ENCODE measurements at regions not wholly inside any gene's neighbourhood (a gene's known extent, or its start where the extent isn't known, plus 50 kb on each side); places are given as distances from the start of the nearest gene placed in this dataset.
"Not testable (repeated sequence)": the region's sequence is repeated elsewhere in the genome, so short reads cannot be mapped to it uniquely, and the experiment has no call there.

DNA sequence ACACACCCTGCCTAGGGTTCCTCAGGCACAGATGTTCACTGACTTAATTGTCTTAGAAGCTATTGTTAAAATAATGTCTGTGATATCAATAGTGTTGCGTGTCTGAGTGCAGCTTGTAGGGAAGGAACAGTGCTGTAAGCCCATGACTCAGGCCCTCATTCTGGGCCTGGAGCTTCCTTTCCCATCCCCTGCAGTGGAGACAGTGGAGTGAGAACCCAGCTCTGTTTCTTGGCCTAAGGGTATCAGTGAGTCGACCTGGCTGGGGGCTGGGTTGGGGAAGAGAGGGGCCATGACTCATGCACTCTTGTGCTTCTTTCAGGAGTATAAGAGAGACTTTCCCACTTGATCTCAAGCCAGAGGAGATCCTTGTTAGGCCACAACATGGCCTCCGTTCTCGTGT is 106.8 kb downstream of the HRH4 start:
- no peak for DNase-seq

DNA sequence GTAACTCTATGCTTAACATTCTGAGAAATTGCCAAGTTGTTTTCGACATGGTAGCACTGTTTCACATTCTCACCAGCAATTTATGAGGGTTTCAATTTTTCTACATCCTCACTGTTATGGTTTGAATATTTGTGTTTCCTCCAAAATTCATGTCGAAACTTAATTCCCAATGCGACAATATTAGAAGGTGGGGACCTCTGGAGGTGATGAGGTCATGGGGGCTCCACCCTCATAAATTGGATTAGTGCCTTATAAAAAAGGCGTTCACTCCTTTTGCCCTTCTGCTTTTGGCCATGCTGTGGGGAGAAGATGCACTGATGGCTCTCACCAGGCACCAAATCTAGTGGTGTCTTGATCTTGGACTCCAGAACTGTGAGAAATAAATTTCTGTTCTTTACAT is 110.3 kb downstream of the HRH4 start:
- DNase-seq = no peak

DNA sequence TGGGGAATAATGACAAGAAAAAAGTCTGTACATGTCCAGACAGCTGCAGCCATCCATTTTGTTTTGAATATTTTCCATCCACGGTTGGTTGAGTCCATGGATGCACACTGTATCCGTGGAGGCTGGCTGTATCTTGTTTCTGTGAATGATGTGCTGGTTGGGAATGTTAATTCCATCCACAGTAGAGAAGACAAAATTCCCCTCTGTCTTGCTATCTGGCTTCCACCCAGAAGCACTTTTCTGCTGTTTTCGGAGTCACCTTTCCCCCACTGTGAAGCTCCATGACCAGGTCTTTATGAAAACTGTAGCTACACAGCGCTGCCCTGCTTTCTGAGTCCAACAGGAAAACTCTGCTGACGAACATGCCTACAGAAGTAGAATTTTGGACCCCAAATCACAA is 122.3 kb downstream of the HRH4 start:
- no peak for DNase-seq

DNA sequence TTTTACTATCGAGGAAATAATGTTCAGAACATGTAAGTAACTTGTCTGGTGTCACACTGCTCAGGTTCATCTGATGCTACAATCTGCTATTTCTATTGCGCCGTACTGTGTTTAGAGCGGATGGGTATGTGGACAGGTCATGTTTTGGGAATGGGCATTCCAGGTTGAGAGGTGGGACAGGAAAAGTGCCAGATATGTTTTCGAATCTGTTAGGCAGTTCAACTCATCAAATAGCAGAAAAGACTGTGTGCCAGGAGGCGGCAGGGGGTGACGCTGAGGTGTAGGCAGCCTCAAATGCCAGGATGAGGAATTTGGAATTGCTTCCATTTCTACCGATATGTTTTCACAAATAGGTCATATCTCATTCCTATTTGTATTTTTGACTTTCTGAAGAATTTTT is 123.8 kb downstream of the HRH4 start:
- no peak for DNase-seq

DNA sequence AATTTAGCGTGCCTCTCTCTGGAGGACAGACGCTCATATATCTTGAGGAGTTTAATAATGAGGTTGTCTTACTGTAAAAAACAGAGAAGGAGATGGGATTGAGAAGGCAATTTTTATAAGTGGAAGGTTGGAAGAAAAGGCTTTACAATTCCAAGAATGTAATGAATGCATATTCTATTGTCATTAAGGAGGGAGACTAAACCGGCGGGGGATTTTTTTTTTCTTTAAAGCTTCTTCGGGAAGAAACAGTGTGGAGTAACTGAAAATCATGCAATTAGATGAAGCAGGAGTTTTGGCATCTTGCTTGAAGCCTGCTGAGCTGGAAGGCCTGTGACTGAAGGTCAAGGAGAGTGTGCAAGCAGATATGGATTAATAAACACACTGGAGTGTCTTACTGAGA is 124.4 kb downstream of the HRH4 start:
- no peak for DNase-seq

DNA sequence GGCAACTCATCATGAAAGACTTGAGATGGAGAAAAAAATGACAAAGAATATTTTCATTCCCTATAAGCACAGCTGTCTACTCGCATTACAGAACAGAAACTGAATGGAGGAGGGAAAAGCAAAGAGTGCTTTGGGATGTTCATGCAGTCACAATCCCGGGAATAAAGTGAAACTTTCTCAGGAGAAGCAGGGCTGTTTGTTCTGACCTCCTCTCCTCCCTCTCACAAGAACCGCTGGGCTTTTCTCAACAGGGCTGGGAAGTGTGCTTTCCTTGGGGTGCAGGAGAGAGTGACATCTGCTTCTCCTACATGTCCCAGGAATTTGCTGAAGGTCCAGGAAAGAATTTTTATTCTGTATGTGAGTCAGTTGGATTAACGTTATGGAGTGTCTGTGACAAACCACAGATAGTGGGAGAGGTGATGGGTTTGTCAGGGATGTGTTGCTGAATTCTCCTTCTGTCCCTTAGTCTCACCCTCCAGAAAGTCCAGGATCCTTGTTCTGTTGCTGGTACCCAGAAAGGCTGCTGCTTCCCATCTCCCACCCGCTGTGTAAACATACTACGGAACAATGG is 125.6 kb downstream of the HRH4 start:
- no peak for DNase-seq

DNA sequence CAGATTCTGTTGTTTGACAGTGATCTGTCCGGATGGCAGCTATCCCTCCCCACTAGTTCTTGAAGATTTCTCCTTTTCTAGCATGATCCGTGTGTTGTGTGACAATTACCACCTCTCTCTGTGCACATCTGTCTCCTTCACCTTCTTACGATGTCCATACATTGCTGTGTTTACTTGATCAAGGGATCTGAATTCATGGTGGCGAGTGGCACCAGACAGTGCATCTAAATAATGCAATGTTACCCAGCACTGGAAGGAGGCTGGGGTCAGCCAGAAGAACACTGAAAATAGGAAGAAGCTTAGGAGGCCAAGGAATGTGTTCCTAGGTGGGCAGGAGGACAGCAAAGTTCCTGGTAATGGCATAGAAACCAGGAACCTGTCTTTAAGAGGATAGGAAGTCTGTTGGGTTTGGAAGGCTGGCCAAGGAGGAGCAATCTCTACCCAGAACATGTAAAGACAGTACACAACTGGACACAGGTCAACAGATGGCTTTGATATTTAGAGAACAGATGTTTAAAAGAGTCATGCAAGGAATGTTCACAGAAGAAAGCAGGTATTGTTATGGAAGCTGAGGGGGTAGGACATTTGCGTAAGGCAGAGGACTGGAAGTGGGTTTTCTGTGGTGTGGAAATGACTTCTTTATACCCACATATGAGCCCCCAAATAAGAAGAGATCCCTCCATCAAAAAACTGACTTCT is 126.4 kb downstream of the HRH4 start:
- no peak for DNase-seq

DNA sequence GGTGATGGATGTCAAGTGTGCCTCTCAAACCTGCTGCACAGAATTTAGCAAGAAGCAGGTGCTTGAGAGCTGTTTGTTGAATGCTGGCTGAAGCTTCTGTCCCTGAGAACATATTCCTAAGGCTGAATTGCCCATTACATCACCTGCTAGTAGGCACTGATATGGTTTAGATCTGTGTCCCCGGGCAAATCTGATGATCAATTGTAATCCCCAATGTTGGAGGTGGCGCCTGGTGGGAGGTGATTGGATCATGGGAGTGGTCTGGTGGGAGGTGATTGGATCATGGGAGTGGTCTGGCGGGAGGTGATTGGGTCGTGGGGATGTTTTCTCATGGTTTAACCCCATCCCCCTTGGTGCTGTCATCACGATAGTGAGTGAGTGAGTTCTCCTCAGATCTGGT is 128.0 kb downstream of the HRH4 start:
- no peak for DNase-seq

DNA sequence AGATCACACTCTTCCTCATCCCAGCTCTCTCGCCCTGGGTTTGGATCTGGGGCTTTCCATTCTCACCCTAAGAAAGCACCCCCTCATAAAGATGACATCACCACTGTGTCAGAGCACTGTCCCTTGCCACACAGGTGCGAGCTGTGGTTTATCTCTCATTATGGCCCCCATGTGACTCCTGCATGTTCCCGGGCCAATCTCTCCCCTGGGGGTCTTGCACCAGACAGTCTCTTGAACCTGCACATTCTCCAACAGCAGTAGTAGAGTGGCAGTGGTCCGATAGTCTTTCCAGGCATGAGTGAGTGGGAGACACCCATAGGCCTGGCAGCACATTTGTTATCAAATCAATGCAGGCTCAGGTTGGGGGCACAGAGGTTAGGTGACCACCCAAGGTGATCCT is 130.5 kb downstream of the HRH4 start:
- DNase-seq = no peak

DNA sequence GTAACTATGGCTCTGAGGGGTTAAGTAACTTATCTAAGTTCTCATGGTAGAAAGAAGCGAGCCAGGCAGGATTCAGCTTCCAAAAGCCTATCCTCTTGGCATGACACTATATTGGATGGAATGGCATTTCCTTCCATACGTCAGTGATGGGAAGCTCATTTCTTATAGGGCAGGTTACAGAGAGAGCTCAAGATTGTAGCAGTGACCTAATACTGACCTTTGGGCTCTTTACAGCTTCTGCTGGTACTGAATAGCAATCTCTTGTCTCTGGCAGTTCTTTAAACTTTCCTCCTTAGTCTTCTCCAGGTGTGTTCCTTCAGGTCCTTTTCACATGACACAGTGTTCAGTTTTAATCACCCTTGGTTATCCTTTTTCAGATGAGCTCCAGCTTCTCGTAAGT is 133.0 kb downstream of the HRH4 start:
- DNase-seq = no peak

DNA sequence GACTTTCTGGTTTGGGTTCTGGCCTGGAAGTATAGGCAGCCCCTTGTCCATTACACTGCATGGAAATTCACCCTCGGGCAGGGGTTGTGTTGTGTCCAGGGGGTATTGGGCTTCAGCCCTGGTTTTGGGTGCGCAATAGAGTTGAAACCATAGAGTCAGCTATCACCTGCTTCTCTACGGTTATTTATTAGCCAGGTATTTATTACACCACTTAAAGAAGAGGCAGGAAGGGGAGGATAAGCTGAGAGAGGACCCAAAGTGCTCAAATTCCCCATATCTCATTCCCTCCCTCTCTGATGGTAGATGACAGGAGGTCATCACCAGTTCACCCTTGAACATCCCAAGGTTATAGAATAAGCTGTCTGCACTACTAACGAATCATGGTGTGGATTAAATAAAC is 133.4 kb downstream of the HRH4 start:
- DNase-seq = no peak

DNA sequence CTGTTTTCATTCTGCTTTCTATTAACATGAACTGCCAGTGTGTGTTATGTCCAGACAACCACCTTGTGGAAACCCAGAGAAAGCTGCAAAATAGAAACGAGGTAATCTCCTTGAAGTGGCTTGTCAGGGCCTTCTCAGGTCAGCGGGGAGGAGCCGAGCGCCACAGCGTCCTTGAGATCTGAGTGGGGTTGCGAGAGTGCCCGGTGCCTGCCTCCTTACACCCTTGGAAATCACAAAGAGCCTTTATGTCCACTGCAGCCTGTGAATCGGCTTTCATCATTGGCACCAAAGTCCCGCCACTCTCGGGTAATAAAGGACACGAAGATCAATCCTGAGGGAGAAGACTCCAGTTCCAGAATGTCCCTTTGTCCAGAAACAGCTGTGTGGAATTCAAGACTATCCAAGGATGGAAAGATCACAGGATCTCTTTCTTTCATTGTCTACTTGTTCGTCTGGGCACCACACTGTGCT is 135.2 kb downstream of the HRH4 start:
- no peak for DNase-seq

DNA sequence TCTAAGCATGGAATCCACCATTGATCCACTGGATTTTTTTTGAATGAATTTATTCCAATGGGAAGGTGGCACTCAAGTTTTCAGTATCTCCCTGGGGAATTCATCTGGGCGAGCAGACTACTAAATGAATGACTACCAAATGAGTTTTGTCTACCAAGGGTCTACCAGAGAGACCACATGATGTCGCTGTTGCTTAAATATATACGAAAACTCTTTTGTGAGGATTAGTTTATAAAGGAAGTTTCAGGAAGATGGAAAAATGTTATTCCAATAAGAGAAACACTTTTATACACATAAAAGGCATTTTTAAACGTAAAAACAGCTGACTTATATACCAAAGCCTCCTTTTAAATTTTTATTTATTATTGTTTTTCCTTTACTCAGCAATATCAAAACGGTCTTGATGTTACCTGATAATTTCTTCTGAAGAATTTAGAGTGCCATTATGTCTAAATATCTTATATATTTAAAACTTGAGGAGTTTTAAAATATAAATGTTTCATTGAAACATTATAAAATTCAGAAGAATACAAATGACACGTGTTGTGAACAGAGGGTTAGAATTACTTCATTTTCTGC is 139.7 kb downstream of the HRH4 start:
- peak; percentile 5 for DNase-seq

DNA sequence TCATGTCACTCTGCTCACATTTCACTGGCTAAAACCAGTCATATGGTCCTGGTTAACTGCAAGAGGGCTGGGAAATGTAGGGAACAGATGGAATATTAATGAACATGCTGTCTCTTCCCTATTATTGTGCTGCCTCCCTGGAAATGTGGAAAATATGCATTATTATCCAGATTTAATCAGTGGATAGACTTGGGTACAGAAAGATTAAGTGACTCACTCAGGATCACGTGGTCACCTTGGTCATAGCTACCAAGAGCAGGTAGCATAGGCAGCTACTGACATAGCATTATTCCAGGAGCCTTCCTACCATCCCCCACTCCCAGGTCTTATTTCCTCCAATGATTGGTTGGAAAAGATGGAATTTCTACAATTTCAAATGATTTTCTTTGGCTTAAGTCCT is 141.1 kb downstream of the HRH4 start:
- no peak for DNase-seq

DNA sequence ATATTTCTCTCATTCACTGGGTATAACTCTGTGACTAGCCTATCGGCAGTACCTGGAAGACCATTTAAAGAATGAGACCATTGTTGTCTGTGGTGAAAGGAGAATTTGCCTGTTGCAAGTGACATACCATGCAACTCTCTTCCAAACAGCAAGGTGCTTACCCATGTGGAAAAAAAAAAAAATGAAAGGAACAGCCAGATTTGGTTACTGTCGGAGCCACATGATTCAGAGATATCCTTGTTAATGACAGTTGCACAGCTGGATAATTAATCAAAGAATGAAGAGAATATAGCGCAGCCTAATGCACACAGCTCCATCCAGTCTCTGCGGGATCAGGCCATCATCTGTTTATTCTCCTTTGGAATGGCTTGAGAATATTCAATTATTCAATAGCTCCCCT is 141.8 kb downstream of the HRH4 start:
- no peak for DNase-seq

DNA sequence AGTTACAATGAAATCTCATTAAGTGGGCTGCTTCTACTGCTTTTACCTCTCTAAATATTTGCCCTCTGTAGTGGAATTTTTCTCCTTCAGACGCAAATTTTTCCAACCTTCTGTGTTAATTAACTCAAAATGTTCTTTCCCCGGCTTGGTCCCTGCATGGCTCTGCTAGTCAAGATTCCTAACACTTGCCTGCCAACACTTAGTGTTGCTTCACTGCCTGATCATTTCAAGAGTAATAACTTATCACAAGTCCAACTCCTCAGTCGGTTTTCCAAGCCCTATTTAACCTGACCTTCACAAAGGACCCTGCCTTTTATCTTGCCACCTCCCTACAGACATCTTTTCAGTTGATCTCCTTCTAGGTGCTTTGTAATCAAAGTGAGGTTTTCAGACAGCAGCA is 142.7 kb downstream of the HRH4 start:
- DNase-seq = no peak

DNA sequence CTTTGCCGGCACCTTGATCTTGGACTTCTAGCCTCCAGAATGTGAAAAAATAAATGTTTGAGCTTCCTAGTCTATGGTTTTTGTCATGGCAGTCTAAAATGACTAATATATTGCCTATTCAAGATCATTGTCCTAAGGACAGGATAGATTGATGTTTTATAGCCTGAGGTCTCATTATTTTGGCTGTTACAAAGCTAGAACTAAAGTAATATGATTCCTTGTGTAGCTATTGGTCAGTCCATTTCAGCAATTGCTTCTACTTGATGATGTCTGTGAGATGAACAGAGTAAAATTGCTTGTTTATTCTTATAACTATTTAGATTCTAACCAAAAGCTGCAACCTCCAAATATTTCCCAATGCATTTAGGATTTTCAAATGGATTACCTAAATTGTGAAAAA is 145.0 kb downstream of the HRH4 start:
- DNase-seq = no peak

DNA sequence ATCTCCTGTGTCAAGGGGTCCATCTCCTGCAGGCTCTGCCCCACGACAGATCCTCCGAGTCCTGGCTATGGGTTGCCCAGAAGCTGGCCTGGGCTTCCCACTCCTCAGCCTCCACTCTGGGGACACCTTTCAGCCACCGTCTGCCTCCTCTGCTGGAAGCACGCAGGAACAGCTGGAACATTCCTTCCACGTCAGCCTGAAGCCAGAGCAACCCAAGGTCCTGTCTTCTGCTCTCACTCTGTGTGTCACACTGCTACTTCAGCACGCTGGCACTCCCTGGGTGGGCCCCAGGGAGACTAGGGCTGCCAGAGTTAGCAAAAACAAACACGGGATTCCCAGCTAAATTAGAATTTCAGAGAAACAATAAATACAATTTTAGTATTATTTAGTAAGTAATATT is 148.8 kb downstream of the HRH4 start:
- no peak for DNase-seq

DNA sequence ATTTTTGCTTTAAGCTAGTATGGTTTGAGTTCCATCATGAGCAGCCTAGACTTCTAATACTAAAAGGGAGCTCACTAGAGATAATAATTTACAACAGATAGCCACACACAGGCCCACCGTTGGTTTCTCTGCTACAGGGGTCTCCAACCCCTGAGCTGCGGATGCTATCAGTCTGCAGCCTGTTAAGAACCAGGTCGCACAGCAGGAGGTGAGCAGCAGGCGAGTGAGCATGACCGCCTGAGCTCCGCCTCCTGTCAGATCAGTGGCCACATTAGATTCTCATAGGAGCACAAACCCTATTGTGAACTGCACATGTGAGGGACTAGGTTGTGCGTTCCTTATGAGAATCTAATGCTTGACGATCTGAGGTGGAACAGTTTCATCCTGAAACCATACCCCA is 150.6 kb downstream of the HRH4 start:
- DNase-seq = no peak

DNA sequence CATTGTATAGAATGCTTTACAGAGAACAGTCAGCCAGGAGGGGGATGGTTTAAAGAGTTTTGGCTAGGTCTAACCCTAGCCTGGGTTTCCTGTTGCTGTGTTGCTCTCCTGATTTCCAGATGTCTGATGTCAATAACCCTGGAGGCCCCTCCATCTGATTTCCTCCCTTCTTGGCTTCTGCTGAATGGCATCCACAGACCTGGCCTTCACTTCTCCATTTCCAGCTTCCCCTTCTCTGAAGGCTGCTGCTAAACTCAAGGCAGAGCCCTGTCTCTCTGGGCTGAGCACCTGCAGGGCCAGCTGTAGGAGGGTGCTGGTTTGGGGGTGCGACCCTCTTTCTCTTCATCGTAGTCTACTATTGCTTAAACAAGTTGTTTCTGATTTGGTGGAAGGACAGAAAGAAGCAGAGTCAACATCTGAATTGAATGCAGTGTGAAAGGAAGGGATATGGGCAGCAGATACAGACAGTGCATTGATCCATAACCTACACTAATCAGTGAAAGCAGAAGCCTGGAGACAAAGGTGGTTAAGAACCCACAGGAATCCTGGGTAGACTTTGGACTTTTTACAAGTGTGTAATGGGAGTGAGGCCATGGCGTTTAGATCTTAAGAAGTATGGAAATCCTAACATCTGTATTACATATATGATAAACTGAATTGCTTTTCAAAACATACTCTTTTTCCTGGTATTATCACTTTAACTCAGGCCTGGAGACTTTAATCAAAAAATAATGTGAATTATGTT is 153.6 kb downstream of the HRH4 start:
- DNase-seq = no peak

DNA sequence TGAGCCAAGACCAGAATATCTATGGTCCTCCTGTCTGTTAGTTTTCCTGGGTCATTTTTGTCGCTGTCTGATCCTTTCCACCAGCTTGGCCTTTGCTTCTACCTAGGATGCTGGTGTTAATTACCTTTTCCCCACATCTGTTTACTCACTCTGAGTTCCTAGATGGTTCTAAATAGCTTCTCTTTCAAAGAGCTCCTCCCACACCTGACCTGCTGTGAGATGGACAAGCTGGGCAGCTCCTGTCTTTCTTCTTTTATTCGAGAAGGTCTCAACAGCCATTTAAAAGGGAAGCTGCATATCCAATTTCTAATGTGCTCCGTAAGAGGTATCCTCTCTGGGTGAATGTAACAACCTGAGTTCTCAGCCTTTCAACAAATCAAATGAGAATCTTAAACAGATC is 156.2 kb downstream of the HRH4 start:
- DNase-seq = no peak

DNA sequence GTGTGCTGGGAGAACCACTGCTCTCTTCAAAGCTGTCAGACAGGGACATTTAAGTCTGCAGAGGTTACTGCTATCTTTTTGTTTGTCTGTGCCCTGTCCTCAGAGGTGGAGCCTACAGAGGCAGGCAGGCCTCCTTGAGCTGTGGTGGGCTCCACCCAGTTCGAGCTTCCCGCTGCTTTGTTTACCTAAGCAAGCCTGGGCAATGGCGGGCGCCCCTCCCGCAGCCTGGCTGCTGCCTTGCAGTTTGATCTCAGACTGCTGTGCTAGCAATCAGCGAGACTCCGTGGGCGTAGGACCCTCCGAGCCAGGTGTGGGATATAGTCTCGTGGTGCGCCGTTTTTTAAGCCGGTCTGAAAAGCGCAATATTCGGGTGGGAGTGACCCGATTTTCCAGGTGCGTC is 164.0 kb downstream of the HRH4 start:
- DNase-seq = not testable (repeated sequence)

DNA sequence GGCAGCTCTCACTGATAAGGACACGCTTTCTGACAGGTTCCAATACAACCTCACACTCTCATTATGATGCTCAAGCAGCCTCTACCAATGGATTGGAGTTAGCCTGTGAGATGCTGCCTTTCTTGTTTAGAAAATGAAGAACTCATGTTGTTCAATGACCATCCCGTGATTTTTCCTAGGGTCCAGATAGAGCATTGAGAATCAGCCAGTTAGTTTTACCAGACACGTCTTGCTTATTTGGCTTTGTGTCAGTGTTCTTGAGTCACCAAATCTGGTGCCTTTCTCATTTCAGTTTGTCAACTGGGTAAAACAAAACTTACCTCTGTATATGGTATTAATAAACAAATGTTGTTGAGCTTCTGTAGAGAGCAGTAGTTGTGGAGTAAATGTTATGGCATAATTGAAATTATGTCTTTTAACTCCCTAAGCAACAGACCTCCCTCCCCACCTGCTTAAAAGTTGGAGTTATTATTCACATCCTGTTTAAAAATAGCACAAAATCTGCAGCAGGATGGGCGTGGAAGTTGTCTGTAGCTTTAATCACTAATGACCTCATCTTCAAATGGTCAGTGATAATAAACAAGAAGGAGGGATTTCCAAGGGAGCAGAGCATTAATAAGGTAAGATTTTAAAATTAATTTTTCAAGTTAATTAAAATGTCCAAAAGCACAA is 167.3 kb downstream of the HRH4 start:
- no peak for DNase-seq

All from CD4-positive, alpha-beta T cell treated with Interleukin-6 for 4 hours (primary cell).